Endodermal cell (in vitro differentiated cells): ENCODE measurements at regions not wholly inside any gene's neighbourhood (a gene's known extent, or its start where the extent isn't known, plus 50 kb on each side); places are given as distances from the start of the nearest gene placed in this dataset.
"Not testable (repeated sequence)": the region's sequence is repeated elsewhere in the genome, so short reads cannot be mapped to it uniquely, and the experiment has no call there.

Experiments
- DNase-seq: peaks from one replicate; pipeline ENCODE4 v3.0.0-alpha.2; 2017
- H3K27ac ChIP-seq: 2 replicates; pipeline ENCODE4 v1.5.1; 2013; ENCODE audit warnings: mild to moderate bottlenecking, low read depth, low read length, moderate library complexity
- H3K27me3 ChIP-seq: 2 replicates; pipeline ENCODE4 v1.6.1; 2013; ENCODE audit warnings: mild to moderate bottlenecking, low read length, moderate library complexity; ENCODE audit not compliant: insufficient read depth, control insufficient read depth, poor library complexity, severe bottlenecking
- H3K36me3 ChIP-seq: 2 replicates; pipeline ENCODE4 v1.7.0; 2013; ENCODE audit warnings: mild to moderate bottlenecking, low read length, moderate library complexity; ENCODE audit not compliant: control insufficient read depth, insufficient read depth
- H3K4me1 ChIP-seq: one replicate; pipeline ENCODE4 v1.7.0; 2013; ENCODE audit warnings: low read length; ENCODE audit not compliant: control insufficient read depth, insufficient read depth
- H3K4me3 ChIP-seq: 2 replicates; pipeline ENCODE4 v1.5.1; 2013; ENCODE audit warnings: mild to moderate bottlenecking, low read length, moderate library complexity
- H3K9ac ChIP-seq: 2 replicates; pipeline ENCODE4 v1.6.1; 2013; ENCODE audit warnings: mild to moderate bottlenecking, low read length, moderate library complexity; ENCODE audit not compliant: poor library complexity, severe bottlenecking; ENCODE audit errors: extremely low read depth
- H3K9me3 ChIP-seq: 2 replicates; pipeline ENCODE4 v1.6.1; 2013; ENCODE audit warnings: mild to moderate bottlenecking, low read length, moderate library complexity; ENCODE audit not compliant: control insufficient read depth
- H3K27ac Mint-ChIP-seq: 2 replicates; pipeline ENCODE4 v1.8.0; 2020; ENCODE audit warnings: mixed read lengths
- H3K27me3 Mint-ChIP-seq: 2 replicates; pipeline ENCODE4 v1.8.0; 2021; ENCODE audit warnings: mild to moderate bottlenecking, mixed read lengths; ENCODE audit not compliant: insufficient read depth
- H3K36me3 Mint-ChIP-seq: 2 replicates; pipeline ENCODE4 v1.8.0; 2020; ENCODE audit warnings: low read depth, mixed read lengths
- H3K4me1 Mint-ChIP-seq: 2 replicates; pipeline ENCODE4 v1.8.0; 2020; ENCODE audit warnings: mixed read lengths
- H3K4me3 Mint-ChIP-seq: 2 replicates; pipeline ENCODE4 v1.8.0; 2020; ENCODE audit warnings: mild to moderate bottlenecking, moderate library complexity, mixed read lengths
- H3K9me3 Mint-ChIP-seq: 2 replicates; pipeline ENCODE4 v1.8.0; 2020; ENCODE audit warnings: mild to moderate bottlenecking, mixed read lengths
- CTCF ChIP-seq: fragments of 200-600 bp; sonication (generic); conservative IDR thresholded peaks from 2 replicates; pipeline ENCODE4 v1.5.0; 2021; ENCODE audit warnings: antibody characterized with exemption, mild to moderate bottlenecking
- WGBS, 2 experiments: methylation state at CpG; one replicate each; pipeline versions ENCODE4 v1.1.5 to v1.1.7; 2013; ENCODE audit warnings: missing lambda C conversion rate in 2 of 2, mixed read lengths in 1 of 2; ENCODE audit not compliant: insufficient coverage in 1 of 2, insufficient read length in 1 of 2; 5-methylcytosine and 5-hydroxymethylcytosine counted together

- H3K36me3 ChIP-seq: no peaks in the 10 kb centered on the region
- no peak overlapping the region for H3K27ac ChIP-seq
- H3K4me3 ChIP-seq: no peak overlapping the region
- no peaks in the 10 kb centered on the region for H3K9me3 ChIP-seq
- no peak overlapping the region for H3K27ac Mint-ChIP-seq
- H3K4me1 ChIP-seq: no peaks in the 10 kb centered on the region
- WGBS, 2 experiments: 55 to 76% methylated on average over 2 to 3 of the region's 3 CpGs
- no peaks in the 10 kb centered on the region for H3K9me3 Mint-ChIP-seq
- DNase-seq: no peak
- no peaks in the 10 kb centered on the region for H3K27me3 ChIP-seq
- H3K4me1 Mint-ChIP-seq: no peaks in the 10 kb centered on the region
- no peak overlapping the region for H3K9ac ChIP-seq
- no peaks in the 10 kb centered on the region for H3K36me3 Mint-ChIP-seq
- TF ChIP-seq CTCF: no peak
- H3K27me3 Mint-ChIP-seq: no peaks in the 10 kb centered on the region
- H3K4me3 Mint-ChIP-seq: no peak overlapping the region
Measured at GRCh38 chr2:215238485-215239098, 73.3 kb upstream of the ATIC start.

GRCh38 chr2:215236131-215236530, 75.7 kb upstream of the ATIC start:
- Histone ChIP-seq H3K4me3 (no peak overlapping the region), H3K9me3 (no peaks in the 10 kb centered on the region), H3K27ac (no peak overlapping the region), H3K27me3 (no peaks in the 10 kb centered on the region), H3K9ac (no peak overlapping the region), H3K36me3 (no peaks in the 10 kb centered on the region), H3K4me1 (no peaks in the 10 kb centered on the region)
- Mint-ChIP-seq H3K4me3 (no peak overlapping the region), H3K36me3 (no peaks in the 10 kb centered on the region), H3K27ac (no peak overlapping the region), H3K9me3 (no peaks in the 10 kb centered on the region), H3K27me3 (no peaks in the 10 kb centered on the region), H3K4me1 (peaks cover 2% of the 10 kb centered on the region)
- TF ChIP-seq CTCF: no peak
- 79 to 90% methylated on average over 4 to 10 of the region's 10 CpGs for WGBS, 2 experiments
- DNase-seq: no peak

- not testable (repeated sequence) for H3K27ac Mint-ChIP-seq, H3K36me3 Mint-ChIP-seq, H3K4me3 Mint-ChIP-seq, H3K4me1 Mint-ChIP-seq, H3K9ac ChIP-seq, DNase-seq, H3K4me1 ChIP-seq, H3K36me3 ChIP-seq, H3K4me3 ChIP-seq, H3K27ac ChIP-seq, H3K27me3 ChIP-seq
- peaks cover 11% of the 10 kb centered on the region for H3K9me3 ChIP-seq
- H3K27me3 Mint-ChIP-seq: peaks cover 52% of the 10 kb centered on the region
- WGBS, 2 experiments: 93 to 94% methylated on average over 19 of the region's 19 CpGs
- H3K9me3 Mint-ChIP-seq: peaks cover 39% of the 10 kb centered on the region
Measured at GRCh38 chr2:215220221-215220620, 81.8 kb upstream of the ABCA12 start.
